HG02588 (cell line): ENCODE measurements at regions not wholly inside any gene's neighbourhood (a gene's known extent, or its start where the extent isn't known, plus 50 kb on each side); places are given as distances from the start of the nearest gene placed in this dataset.

Source experiments
- ATAC-seq: cut with Tn5 transposase; IDR thresholded peaks from one replicate; pipeline ENCODE4 v1.9.1; 2021; ENCODE audit warnings: mild to moderate bottlenecking, moderate library complexity; ENCODE audit not compliant: unreplicated experiment

GRCh38 chr5:143730112-143730801 is 81.7 kb upstream of the HMHB1 start:
- no peak for ATAC-seq

GRCh38 chr5:143729334-143729946 is 82.5 kb upstream of the HMHB1 start:
- ATAC-seq, result no peak

DNA sequence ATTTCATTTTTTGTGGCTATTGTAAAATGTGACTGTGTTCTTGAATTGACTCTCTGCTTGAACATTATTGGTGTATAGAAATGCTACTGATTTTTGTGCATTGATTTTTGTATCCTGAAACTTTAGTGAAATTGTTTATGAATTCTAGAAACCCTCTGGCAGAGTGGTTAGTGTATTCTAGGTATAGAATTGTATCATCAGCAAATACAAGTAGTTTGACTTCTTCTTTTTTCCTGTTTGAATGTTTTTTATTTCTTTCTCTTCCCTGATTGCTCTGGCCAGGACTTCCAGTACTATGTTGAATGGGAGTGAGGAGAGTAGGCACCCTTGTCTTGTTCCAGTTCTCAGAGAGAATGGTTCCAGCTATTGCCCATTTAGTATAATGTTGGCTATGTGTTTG is 88.8 kb upstream of the HMHB1 start:
- no peak for ATAC-seq

DNA sequence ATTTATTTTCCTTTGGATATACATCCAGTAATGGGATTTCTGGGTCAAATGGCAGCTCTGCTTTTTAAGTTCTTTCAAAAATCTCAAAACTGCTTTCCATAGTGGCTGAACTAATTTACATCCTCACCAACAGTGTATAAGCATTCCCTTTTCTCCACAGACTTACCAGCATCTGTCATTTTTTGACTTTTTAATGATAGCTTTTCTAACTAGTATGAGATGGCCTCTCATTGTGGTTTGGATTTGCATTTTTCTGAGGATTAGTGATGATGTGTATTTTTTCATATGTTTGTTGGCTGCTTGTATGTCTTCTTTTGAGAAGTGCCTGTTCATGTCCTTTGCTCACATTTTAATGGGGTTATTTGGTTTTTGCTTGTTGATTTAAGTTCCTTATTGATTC is 90.0 kb upstream of the HMHB1 start:
- ATAC-seq, result no peak

GRCh38 chr5:143720689-143721088 is 91.3 kb upstream of the HMHB1 start:
- ATAC-seq, result no peak

- no peak for ATAC-seq
Measured at GRCh38 chr5:143717400-143717799, 94.6 kb upstream of the HMHB1 start.

GRCh38 chr5:143716881-143717280 is 95.1 kb upstream of the HMHB1 start:
- no peak for ATAC-seq

- ATAC-seq, result no peak
Measured at GRCh38 chr5:143715616-143716015, 96.3 kb upstream of the HMHB1 start.

DNA sequence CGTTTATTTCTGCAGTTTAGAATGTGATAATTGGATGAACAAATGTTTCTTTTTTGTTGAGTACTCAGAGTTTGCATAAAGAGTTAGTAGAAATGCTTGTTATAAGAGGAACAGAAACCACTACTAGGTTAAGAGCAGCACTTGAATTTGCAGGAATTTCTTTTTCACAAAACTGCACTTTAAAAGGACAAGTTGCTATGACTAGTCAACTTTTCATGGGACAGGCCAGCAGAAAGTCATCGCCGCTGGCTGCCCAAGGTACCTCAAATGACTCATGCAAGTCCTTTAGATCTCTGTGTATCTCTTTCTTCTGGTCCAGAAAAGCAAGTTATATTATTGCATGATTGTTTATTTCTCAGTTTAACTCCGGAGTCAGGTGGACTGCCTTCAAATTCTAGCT is 97.3 kb upstream of the HMHB1 start:
- ATAC-seq, result peak; percentile 74

DNA sequence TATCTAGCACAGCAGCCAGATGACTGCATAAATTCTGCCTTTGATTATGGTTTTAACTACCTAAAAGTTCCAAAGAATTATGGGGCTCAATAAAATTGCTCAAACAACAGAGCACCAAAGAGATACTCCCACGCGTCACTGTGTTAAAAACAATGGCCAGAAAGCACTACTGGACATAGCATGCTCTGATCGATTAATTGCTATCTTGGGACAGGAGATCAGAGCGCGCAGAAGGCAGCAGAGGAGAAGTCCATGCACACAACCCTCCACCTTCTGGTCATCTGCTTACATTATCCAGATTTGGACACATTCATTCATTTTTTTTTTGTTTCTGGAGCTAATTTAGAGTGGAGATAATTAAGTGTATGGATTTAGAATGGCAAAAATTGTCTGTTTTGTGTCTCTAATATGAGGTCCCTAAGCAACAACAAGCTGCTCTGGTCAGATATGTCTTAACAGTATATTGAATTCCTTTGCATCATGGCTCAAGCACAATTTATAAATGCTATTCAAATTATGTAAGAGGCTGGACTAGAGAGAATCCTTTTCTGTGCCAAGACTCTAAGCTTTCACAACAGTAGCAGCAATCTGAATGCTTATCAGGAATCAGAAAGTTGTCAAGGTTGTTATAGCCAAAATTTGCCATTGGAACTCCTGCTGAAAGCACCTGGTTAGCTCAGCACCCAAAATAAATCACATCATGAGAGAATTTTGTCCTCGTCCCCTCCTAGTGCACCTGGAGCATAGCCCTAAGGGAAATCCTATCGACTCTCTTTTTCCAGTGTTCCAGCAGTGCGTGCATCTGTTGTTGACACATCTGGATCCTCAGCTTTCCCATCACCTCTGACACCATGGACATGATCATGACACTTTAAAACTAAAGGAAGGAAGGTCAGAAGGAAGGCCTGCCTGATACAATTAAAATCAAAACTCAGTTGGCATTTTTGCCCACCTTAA is 98.6 kb upstream of the HMHB1 start:
- ATAC-seq, result no peak

DNA sequence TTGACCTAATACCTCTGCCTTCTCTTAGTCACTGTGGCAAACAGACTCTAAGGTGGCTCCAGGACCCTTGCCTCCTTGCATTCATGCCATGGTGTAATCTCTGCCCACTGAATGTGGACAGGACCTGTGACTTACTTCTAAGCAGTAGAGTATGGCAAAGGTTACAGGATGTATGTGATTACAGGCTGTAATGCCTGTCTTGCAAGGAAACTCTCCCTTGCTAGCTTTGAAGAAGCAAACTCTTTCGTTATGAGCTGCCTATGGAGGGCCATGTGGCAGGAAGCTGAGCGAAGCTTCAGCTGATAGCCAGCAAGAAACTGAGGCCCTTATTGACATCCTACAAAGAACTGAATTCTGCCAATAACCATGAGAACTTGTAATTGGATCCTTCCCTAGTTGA is 103.3 kb upstream of the HMHB1 start:
- no peak for ATAC-seq

GRCh38 chr5:143707806-143708205 is 104.2 kb upstream of the HMHB1 start:
- no peak for ATAC-seq

- ATAC-seq, result no peak
Measured at GRCh38 chr5:143705381-143705780, 106.6 kb upstream of the HMHB1 start.

GRCh38 chr5:143703659-143704058 is 108.3 kb upstream of the HMHB1 start:
- no peak for ATAC-seq

GRCh38 chr5:143701493-143701892 is 110.5 kb upstream of the HMHB1 start:
- ATAC-seq, result no peak

DNA sequence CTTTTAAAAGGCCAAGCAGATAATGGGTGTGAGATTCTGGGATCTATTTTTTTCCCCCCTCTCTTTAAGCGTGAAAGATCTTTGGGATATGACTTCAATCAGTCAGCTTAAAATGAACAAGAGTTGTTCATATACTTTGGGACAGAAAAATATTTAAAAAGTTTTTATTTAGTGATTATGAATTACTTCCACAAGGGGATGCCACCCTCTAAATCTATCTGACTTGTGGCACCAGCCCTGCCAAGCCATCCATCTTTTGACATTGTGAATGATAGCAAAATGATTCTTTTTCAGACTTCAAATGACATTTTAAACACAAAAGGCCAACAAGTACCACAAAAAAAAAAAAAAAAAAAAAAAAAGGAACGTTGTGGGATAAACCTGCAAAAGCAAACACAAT is 111.0 kb upstream of the HMHB1 start:
- ATAC-seq, result no peak

- no peak for ATAC-seq
Measured at GRCh38 chr5:143699121-143699520, 112.8 kb upstream of the HMHB1 start.

- ATAC-seq, result no peak
Measured at GRCh38 chr5:143698574-143698973, 113.4 kb upstream of the HMHB1 start.

DNA sequence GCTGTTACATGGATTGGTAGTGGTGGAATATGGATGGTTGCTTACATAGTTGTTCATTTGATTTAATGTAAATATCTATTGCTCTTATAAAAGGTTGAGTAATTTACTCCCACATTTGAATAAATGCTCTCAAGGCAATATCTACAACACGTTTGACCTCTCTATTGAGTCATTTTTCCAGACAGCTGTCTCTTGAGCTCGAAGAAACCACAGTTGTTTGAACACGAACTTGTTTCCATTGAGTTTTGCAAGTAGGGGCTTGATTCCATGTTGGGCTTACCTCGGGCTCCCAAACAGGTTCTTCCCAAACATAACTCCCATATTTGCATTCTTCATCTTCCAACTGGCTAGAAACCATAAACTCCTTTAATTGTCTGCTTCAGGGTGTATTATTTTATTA is 115.0 kb upstream of the HMHB1 start:
- ATAC-seq, result no peak

DNA sequence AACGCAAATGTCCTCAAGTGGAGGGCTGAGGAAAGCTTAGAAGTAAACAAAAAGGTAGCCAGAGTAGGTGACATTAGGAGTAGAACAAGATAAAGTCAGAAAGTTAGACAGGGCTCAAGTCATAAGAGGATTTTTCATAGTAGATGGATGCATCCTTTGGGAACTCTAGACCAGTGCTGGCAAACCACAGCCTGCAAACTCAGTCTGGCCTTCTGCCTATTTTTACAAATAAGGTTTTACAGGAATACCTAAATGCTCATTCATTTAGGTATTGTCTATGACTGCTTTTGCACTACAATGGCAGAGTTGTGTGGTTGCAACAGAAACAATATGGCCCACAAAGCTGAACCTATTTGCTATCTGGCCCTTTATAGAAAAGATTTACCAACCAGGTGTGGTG is 116.0 kb upstream of the HMHB1 start:
- ATAC-seq, result no peak

GRCh38 chr5:143695244-143695864 is 116.6 kb upstream of the HMHB1 start:
- ATAC-seq, result no peak
